ENCODE measurements at regions not wholly inside any gene's neighbourhood (a gene's known extent, or its start where the extent isn't known, plus 50 kb on each side); places are given as distances from the start of the nearest gene placed in this dataset.

DNA sequence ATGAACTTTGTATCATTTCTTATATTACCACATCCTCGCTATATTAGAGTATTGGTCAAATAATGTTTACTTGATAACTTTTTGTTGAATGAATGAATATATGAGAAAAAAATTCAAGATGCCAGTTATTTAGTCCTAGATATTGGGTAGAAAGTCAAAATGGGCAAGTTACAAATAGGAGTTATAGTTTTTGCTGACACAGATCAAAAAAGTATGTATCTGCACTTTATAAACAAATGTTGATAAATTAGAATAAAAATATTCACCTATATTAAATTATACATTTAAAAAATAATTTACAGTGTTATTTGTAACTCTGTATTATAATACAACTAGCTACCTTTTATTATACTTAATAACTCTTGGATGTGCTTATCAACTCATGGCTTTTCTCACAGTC lies 57.8 kb upstream of the NDST4 start:
- DNase-seq (ENCODE audit: low spot score in 2 of 2, unreplicated experiment in 2 of 2) = no peak
- no peak overlapping the region for H3K4me3 Mint-ChIP-seq
- no peaks in the 10 kb centered on the region for H3K4me1 Mint-ChIP-seq
- H3K9me3 Mint-ChIP-seq = peaks cover 11% of the 10 kb centered on the region
- no peaks in the 10 kb centered on the region for H3K36me3 Mint-ChIP-seq
- TF ChIP-seq, protein P1, sequence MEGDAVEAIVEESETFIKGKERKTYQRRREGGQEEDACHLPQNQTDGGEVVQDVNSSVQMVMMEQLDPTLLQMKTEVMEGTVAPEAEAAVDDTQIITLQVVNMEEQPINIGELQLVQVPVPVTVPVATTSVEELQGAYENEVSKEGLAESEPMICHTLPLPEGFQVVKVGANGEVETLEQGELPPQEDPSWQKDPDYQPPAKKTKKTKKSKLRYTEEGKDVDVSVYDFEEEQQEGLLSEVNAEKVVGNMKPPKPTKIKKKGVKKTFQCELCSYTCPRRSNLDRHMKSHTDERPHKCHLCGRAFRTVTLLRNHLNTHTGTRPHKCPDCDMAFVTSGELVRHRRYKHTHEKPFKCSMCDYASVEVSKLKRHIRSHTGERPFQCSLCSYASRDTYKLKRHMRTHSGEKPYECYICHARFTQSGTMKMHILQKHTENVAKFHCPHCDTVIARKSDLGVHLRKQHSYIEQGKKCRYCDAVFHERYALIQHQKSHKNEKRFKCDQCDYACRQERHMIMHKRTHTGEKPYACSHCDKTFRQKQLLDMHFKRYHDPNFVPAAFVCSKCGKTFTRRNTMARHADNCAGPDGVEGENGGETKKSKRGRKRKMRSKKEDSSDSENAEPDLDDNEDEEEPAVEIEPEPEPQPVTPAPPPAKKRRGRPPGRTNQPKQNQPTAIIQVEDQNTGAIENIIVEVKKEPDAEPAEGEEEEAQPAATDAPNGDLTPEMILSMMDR (IDR thresholded peaks at IDR 0.05; ENCODE audit: unreplicated experiment) = no peak
- H3K27me3 Mint-ChIP-seq (ENCODE audit: low read depth) = no peaks in the 10 kb centered on the region
- no peak overlapping the region for H3K27ac Mint-ChIP-seq

DNA sequence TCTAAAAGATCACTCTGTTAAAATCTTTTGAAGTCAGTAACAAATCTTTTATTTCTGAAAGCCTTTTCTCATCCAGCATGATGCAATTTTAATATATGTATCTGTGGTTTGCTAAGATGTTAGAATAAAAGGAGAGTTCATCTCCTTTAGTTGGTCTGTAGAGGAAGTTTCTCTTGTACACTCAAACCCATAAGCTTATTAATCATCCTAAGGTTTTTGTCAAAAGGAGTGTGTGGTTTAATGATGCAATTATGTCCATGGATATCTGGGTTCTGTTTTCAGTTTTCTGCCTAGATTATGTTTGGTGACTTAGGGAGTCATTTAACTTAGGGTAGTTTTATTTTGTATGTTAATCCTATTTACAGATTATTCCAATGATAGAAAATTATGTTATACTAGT lies 52.1 kb upstream of the NDST4 start:
- no peaks in the 10 kb centered on the region for H3K4me1 Mint-ChIP-seq
- no peak for DNase-seq (ENCODE audit: low spot score in 2 of 2, unreplicated experiment in 2 of 2)
- H3K36me3 Mint-ChIP-seq = no peaks in the 10 kb centered on the region
- H3K27me3 Mint-ChIP-seq (ENCODE audit: low read depth) = no peaks in the 10 kb centered on the region
- no peak overlapping the region for H3K4me3 Mint-ChIP-seq
- H3K9me3 Mint-ChIP-seq = peaks cover 8% of the 10 kb centered on the region
- TF ChIP-seq, protein P1 (IDR thresholded peaks at IDR 0.05; ENCODE audit: unreplicated experiment) = no peak
- no peak overlapping the region for H3K27ac Mint-ChIP-seq
